Astrocyte of the hippocampus (primary cell): ENCODE measurements at regions not wholly inside any gene's neighbourhood (a gene's known extent, or its start where the extent isn't known, plus 50 kb on each side); places are given as distances from the start of the nearest gene placed in this dataset.
"Not testable (repeated sequence)": the region's sequence is repeated elsewhere in the genome, so short reads cannot be mapped to it uniquely, and the experiment has no call there.

Experiments
- DNase-seq: peaks from one replicate; pipeline ENCODE4 v3.0.0; 2011; ENCODE audit warnings: low read depth, low spot score

DNA sequence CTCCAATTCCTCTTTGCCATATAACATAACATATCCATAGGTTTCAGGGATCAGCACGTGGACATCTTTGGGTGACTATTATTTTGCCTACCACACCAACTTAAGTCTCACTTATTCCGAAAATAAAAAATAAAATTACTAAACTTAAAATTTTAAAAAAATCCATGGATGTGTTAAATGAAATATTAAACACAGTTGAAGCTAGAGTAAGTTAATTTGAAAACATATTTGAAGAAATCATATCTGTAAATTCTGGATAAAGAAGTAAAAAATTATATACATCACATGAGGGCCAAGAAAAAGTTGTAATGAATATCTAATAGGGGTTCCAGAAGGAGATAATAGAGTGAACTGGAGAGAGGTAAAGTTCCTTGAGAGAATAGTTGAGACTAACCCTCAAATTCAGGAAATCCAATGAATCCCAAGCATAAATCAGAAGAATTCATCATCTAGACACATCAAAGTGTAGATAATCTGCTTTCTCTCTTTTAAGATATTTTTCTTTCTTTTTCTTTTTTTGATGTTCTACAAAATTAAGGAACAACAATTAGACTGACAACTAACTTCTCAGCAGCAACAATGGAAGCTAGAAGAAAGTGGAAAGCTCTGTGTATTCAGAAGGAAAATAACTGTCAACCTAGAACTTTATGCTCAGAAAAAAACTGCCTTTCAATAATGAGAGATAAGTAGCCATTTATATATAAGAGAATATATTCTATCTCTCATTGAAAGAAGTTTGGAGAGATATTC, 147.4 kb downstream of the ABHD5 start:
- no peak for DNase-seq

DNA sequence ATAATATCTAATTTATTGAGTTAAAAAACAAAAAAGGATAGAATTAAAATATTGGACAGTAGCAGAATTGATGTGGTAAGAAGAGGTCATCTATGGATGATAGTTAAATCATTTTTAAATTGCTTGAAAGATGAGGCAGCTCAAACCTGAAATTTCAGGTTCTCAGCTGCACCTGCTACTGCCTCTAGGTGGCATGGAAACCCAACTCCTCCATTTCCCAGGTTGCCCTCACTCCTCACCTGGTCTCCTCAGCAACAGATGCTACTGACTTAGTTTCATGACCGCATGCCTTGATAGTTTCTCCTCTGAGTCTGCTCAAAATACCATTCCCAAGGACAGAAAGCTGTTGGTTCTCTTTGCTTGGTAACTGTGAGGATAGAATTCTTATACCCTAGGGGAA, 148.1 kb downstream of the ABHD5 start:
- no peak for DNase-seq

DNA sequence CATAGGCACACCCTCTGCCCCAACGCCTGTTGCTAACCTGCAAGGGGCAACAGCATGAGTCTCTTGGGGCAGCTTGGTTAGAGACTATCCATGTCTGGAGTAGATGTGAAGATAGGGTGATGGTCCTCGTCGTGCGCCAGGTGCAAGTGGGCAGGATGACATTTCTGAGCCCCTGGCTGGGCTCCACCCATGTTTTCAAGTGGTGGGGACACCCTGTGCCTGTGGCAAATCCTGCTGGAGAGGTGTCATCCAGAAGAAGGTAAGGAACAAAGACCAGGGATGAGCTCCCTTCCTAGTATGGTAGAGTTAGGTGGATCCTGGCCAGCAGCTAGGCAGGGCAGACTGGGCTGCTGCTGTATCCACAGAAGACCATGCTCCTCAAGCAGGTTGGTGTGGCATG, 152.6 kb downstream of the ABHD5 start:
- DNase-seq: no peak

DNA sequence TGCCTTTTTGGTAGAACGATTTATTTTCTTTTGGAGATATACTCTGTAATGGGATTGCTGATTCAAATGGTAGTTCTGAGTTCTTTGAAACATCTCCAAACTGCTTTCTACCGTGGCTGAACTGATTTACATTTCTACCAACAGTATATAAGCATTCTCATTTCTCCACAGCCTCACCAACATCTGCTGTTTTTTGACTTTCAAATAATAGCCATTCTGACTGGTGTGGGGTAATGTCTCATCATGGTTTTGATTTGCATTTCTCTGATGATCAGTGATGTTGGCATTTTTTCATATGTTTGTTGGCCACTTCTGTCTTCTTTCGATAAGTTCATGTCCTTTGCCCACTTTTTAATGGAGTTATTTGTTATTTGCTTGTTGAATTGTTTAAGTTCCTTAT, 154.0 kb downstream of the ABHD5 start:
- DNase-seq: no peak

DNA sequence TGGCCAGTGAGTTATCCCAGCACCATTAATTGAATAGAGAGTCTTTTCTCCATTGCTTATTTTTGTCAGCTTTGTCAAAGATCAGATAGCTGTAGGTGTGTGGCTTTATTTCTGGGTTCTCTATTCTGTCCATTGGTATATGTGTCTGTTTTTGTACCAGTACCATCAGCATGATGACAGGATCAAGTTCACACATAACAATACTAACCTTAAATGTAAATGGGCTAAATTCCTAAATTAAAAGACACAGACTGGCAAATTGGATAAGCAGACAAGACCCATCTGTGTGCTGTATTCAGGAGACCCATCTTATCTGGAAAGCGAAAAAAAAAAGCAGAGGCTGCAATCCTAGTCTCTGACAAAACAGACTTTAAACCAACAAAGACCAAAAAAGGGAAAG, 154.8 kb downstream of the ABHD5 start:
- DNase-seq: not testable (repeated sequence)

DNA sequence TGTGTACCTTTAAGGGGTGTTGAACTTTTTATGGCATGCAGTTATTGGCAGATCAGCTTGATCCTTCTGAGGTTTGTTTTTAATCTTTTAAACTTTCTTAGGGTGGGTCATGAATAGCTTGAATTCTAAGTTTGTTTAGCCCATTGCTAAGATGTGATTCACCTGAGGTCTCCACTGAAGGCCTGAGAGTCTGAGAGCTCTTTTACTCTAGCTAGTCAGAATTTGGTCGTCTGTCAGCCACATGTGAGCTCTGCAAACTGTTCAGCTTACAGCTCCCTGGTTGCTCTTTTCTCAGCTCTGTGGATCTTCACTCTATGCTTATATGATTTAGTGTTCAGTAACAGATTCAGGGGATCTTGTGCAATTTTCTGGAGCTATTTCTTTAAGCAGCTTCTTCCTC, 161.3 kb downstream of the ABHD5 start:
- peak; percentile 58 for DNase-seq

DNA sequence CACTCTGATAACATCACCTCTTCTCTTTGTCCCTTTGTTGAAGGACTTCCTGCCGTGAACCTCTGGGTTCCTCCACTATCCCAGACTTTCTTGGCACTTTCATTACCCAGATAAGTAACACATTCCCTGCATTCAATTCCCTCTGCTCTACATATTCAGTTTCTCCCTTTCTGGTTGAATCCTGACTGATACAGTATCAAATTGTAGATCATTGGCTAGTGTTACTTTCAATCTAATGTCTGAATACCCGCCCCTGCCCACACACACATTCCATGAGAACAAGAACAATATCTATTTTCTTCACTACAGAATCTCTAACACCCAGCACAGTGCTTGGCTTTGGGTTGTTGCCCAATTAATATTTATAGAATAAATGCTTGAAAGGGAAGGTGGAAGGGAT, 163.5 kb downstream of the ABHD5 start:
- peak; percentile 26 for DNase-seq

DNA sequence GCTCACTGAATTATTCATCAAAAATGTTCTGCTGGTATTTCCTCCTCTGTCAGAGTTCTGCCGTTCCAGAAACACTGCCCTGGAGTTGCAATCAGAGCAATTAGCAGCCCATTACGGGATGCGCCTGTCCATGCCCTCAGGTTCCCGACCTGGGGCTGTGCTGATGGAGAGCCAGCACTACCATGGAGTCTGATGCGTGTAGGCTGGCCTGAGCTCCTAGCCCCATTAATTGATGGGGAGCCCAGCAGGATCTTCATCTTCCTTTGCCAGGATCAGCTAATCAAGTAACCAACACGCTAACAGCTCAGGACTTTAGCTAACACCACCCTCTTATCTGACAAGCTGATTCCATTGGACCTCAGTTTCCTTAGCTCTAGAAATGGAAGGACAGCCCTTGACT, 164.2 kb downstream of the ABHD5 start:
- DNase-seq: no peak

DNA sequence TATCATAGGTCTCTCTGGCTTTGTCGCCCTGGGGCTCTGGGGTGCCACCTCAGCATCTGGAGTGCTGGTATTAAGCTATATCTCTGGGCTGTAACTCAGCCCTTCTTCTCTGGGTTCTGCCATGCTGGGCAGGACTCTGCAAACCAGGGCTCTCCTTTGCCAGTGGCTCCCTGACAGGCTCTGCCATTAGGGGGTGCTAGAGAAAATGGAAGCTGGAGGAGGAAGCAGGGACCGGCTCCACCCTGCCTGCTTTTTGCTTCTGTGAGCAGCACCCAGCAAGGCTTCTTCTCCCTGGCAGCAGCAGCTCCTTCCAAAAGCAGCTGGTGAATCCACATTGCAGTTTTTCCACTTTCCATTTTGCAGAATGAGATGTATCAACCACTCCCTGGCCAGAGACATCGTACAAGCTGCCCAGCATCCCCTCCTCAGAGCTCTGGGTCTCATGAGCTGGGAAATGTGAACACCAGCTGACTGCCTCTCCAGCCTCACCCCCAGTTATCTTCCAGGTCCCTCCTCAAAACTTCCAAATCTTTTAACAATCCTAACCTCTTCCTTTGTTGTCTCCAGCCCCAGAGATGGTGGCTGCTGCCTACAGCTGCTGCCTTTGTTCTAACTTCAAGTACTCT, 165.0 kb downstream of the ABHD5 start:
- peak; percentile 68 for DNase-seq

DNA sequence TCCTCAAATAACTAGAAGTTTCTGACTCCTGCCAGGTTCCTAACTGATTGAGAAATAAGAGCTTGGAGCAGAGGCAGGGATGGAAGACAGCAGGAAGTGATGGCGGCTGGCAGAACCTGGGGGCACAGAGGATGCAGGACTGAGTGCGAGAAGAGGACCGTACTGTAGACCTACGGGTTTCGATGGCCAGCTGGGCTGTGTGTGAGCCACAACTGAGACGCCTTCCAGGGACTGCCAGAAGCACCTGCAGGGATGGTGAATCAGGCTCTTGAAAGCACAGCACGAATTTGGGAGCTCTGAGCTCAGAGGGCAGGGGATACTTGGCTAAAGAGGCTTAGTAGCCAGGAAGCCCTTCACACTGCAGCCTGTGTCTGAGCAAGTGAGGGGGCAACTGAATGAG, 165.6 kb downstream of the ABHD5 start:
- no peak for DNase-seq

DNA sequence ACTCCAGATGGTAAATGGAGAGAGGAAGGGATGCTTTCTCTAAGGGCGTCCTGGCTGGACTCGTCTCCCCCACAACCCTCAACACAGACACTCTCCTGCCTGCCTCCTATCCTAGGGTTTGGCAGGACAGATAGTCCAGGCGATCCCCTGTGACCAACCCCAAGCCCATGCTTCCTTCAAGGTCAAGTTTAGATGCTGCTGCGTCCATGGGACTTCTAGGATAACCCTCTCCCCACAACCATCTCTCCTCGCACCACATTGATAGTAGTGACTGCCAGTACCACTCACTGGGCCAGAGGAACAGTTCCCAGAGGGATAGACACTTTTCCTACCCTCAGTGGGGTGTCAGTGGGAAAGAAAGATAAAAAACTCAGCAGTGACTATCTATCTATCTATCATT, 166.0 kb downstream of the ABHD5 start:
- DNase-seq: no peak

DNA sequence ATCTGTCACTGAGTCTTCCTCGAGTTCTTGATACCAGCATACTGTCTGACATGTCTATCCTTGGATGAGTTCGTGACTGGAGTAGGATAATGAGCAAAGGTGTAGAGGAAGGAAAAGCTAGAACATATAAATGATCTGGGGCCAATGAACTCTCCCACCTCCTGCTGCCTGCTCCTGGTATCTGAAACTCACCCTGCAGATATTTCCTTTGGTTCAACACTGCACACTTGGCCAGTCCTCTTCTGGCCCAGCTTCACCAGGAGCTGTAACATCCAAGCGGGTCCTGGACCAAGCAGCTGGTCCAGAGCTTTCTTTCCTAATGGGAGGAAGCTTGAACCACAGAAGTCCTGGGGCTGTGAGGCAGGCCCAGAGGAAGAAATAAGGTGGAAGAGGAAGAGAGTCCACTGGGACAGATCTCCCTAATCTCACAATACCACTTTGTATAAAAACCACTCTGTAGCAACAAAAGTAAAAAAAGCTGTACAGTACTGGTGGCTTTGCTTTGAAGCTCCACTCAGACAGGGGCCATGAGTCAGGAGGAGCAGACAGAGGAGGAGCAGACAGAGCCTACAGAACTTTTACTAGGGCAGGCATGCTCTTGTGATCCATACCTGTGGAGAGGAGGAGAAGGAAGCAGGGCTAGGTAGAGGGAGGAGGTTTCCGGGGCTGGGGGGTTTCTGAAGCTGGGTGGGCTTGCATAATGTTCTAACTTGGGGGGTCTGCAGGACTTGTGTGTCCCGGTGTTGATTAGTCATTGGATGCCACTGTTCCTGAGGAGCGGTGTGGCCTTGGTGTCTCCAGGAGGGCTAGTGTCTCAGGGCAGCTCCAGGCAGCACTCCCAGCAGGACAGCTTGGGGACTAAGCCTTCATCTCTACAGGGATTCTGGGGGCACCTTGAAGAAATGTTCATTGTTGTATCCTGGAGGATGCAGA, 166.9 kb downstream of the ABHD5 start:
- DNase-seq: no peak

DNA sequence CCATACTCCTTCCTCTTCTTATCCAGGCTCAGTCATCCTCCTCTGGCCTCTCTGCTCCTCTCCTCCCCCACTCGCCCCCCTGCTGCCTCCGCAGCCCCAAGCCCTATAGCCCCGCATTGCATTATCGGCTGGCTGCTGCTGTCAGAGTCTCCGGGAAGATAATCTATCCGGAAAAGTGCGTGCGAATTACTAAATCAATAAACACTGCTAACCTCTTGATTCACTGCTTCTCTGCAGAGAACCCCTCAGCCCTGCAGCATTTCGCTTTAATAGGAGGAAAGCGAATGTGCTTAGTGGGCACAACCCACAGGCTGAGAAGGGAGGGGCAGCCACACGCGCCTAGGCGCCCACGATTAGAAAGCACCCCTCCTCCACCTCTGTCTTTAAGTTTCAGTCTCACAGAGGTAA, 167.6 kb downstream of the ABHD5 start:
- no peak for DNase-seq

DNA sequence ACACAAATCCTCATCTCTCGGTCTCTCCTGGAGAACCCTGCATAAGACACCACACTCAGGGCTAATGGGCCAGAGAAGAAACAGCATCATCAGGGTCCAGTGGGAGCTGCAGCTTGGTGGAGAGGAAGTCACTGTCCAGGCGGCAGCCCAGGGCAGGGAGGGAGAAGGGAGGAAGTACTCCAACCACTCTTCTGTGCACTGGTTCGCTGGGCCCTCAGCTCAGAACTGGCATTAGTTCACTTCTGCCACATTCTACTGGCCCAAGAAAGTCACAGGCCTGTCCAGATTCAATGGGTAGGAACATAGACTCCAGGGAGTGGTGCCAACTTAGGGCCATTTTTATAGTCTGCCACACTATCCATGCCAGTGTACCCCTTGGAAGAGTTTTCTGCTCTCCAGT, 169.0 kb downstream of the ABHD5 start:
- DNase-seq: no peak

DNA sequence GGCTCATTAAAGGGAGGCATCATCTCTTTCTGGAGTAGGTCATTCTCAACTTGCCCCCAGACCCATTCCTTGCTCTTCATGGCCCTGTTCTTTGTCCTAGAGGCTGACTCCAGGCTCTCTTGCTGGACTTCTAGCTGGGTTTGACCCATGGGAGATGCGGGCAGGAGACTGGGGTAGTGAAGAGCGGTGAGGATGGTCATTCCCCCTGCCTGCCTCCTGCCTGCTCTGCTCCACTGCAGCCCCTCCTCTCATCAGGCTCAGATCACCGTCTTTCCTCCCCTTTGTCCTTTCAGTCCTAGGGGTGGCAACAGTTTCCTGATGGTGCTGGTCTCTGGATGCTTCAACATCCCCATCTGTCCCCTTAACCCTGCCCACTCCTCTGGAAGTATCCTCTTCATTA, 170.9 kb downstream of the ABHD5 start:
- DNase-seq: no peak

DNA sequence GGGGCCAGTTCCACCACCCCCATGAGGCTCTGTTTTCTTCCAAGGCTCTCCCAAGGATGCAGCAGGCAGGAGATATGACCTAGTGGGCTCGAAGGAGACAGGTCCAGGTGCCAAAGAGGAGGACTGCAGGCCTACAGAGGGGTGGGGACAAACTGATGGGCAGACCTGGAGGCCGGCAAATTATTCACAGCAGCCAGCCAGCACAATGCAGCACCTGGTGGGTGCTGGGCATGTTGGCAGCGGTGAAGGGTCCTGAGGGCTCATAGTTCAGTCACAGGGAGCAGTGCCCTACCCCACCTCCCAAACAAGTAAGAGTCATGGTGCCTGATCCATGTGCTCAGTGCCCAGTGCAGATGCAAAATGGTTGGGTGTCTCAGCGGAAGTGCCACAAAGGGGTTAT, 171.7 kb downstream of the ABHD5 start:
- no peak for DNase-seq

DNA sequence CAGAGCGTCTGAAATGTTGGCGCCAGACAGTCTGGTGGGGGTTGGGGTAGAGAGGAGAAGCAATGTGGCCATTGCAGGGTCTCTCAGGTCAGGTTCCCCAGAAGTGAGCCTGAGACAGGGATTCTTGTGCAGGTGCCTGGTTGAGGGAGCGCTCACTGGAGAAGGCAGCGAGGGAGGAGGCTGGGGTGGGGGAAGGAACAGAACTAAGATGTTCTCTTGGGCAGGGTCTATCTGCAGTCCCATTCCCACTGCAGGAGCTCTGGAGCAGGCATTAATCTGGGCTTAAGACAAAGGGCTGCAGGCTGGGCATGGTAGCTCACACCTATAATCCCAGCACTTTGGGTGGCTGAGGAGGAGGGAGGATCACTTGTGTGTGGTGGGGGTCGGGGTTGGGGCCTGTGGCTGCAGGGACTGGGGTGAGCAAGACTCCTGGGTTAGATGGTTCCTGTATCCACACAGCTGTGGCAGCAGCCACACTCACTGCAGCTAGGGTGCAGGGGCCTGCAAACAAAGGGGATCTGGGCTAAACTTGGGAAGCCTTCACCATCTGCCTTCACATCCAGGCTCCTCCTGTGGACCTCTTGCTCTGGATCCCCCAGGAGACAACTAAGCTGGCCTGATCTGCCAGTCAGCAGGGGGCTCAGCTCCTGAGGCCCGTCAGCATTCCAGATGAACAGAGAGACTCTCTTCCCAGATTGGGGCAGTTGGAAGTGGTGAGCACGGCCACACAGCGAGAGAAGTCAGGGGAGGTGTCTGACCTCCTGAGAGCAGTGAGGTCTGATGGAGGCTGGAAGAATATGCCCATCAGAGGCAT, 172.5 kb downstream of the ABHD5 start:
- DNase-seq: no peak

DNA sequence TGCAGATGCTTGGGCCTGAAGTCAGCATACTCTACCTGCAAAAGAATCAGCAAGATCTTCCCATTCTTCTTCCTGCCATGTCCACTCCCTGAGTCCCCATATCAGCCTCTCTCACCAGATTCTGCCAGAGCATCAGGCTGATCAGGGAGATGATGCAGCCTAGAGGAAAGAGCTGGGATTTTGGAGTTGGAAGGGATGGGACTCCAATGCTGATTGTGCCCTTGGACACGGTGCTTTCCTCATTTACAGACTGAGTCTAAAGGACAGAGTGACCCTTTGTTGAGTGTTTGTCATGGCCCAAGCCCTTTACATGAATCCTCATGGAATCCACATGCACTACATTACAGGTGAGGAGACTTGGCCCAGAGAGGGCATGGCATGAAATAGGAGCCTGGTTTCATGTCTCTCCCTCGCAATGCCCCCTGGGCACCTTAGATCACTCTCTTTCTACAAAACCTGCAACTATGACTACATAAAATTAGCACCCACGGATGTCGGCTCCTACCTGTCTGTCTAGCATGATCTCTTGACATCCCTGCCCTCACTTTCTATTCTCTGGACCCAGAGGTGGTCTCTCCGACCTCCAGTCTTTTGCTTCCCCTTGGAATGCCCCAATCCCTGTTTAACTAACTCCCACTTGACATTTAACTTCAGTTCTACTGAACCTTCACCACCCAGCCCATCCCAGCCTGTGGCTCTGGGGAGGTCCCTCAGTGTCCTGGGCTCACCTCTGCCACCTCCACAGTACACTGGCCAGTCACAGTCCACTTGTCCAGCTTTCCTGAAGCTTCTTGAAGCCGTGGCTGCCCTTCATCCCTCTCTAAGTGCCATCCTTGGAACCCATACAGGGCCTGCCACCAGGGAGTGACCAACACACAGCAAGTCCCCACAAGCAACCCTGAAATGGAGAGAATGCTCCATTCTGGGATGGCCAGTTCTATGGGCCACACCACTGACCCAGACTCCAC, 173.5 kb downstream of the ABHD5 start:
- DNase-seq: no peak

DNA sequence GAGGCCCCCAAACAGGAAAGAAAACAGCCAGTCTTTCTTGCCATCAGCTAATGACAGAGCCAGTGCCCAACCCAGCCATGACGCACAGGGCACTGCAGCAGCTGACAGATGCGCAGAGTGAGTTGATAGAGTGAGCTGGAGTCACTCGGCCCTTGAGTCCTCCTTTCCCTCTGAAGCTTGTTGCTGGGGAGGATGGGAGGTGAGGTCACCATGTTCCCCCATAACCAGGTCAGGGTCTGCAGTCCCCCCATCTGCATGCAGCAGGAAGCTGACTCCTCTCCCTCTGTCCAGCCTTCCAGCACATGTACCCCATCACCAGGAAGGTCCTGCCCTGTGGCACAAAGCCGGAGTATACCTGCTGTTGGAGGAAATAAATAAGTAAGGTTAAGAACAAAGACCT, 174.6 kb downstream of the ABHD5 start:
- no peak for DNase-seq

DNA sequence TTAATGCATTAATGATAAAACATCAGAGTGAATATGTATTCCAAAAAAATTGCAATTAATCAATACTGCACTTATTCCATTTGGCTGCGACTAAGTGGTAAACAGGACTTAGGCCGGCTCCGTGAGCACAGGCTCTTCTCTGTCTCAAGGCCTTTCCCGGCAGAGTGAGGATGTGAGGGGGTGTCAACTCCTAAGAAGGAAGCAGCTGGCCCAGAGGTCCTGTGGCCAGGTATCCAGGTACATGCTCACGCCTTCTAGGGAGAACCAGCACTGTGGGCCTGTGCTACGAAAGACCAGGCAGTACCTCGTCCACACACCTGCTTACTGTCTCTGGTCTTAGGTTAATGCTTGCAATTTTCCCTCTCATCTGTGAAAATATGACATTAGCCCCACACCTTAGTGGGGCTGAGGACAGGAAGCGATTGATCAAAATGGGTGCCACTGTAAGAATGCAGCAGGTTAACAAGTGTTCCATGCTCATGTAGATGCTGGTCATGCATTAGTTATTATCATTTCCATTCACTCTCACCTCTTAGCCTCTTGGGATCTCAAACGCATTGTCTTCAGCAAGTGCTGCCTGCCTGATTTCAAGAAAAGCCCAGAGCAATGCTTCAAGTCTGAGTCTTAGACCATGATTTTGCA, 175.3 kb downstream of the ABHD5 start:
- no peak for DNase-seq
